GM21390 (cell line): ENCODE measurements at regions not wholly inside any gene's neighbourhood (a gene's known extent, or its start where the extent isn't known, plus 50 kb on each side); places are given as distances from the start of the nearest gene placed in this dataset.

Experiments used
- ATAC-seq: cut with Tn5 transposase; IDR thresholded peaks from one replicate; pipeline ENCODE4 v1.9.1; 2021; ENCODE audit not compliant: unreplicated experiment

DNA sequence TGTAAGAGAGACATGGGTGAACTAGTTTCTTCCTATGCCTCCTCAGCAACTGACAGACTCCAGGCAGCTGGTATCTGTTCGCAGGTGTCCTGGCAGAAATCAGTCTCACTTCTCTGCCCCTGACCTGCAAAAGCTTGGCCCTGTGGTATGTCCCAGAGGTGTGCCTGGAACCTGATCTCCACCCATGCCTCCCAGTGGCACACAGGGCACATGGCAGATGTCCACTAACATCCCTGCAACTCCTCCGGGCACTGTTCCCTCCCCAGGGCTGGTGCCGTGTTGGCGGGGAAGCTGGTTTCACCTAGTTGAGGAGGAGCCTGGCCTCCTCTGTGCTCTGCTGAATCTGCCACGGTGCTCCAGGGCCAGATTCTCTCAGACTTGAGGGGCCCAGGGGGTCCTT lies 123.3 kb upstream of the GGTLC1 start:
- no peak for ATAC-seq

DNA sequence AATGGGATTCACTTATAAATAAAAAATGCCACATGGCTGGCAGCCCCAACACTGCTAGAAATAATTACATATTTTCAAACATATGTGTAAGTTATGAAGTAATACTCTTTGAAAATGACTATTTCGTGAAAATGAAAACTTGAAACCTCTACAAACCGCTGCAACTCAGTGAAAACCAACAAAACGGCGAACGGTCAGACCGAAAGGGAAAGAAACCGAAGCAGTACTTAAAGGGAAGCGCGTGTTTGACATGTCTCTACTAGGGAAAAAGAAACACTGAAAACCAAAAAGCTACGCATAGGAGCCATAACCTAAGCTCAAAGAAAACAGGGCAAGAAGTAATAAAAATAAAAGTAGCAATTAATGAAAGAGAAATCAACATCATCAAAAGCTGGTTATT lies 121.0 kb upstream of the GGTLC1 start:
- ATAC-seq: no peak

DNA sequence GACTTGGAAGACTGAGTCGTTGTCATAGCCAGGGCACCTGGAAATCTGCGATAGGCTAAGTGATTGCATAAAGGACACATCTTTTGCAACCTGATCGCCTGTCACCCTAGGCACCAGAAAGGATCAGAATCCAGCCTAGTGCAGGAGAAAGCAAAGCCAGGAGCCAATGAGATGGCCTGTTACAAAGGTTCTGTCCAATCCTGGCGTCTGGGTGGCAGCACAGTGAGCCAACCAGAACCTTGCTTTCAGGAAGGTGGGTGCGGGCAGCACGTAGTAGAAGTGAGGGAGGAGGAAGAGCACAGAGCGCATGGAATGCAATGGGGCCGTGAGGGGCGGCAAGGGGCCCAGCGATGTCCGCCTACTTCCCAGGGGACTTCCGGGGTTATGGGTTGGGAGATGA lies 120.4 kb upstream of the GGTLC1 start:
- no peak for ATAC-seq

DNA sequence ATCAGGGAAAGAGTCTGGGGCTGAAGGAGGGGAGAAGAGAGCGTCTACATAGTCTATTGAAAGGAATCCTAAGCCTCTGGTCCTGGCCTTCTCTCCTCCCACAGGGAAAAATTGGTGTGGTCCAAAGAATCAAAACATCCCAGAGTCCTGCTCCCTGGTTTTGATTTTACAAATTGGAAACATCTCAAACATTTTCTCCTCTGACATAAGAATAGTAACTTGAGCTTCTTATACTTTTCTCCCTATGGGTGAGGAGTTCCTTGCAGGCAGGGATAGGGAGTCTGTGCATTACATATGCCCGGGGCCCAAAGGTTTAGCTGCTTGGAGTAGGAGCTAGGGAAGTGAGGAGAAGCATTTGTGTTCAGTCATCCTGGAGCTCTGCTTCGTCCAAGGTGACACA lies 120.0 kb upstream of the GGTLC1 start:
- ATAC-seq: no peak

DNA sequence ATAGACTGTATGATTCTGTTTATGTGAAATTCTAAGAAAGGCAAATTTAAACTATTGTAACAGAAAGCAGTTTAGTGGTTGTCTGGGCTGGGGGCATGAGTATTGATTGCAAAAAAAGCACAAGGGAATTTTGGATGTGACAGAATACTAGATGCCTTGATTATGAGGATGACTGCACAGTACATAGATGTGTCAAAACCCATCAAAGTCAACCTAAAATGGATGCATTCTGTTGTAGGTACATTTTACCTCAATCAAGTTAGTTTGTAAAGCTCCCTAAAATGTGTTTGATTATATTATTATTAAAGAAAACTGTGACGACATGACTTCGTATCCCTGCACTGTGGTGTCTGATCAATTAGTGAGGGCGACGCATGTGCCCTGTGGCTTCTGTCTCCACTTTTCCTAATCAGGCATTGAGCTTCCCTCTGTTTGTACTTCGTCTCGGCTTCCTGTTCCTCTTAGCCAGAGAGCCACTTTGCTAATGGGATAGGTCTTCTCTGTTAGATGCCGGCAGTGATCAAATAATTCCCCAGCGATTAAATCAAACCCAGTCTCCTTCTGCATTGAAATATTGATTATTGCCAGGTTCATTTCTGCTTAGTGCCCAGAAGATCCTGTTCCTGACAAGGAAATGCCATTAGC lies 118.3 kb upstream of the GGTLC1 start:
- no peak for ATAC-seq

DNA sequence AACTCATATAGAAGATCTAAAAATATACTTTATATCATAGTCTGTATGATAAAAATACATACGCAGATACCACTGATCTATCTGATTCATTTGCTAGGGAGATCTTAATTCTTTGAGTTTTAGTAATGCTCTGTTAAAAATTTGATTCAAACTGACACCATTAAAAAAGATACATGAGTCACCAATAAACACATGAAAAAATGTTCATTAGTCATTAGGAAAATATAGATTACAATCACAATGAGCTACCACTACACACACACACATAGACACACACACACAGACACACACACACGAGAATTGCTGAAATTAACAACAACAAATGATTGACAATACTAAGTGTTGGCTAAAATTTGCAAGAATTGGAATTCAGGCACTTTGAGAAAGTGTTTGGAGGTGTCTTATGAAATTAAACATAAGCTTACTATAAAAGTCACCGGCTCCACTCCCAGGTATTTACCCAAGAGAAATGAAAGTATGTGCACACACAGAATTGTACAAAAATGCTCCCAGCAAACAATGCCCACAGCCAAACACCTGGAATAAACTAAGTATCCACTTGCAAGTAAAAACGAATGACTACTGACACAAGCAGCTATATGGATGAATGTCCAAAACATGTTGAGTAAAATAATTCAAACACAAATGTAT lies 117.7 kb upstream of the GGTLC1 start:
- no peak for ATAC-seq

DNA sequence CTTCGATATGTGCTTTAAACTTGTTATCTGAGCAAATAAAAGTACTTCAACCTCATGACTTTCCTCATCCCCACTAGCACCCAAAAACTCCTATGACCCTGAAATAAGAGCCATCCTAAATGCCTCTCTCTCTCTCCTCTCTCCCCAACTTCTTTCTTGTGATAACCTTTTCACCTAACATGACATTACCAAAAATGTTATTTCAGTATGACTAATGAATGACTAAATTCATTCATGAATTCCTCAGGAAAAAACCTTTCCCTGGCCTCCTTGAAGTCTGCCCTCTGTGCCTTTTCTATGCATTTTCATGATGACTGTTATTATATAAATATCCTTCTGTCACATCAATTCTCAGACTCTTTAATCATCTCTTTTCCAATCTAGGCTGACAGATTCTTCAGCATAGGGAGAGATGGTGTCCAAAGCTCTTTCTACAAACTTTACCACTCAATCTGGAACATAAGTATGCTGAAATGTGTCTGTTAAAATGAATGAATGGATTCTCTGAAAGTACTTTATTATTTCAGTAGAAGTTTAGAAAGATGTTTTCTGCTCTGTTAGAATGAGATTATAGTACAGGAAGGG lies 114.3 kb upstream of the GGTLC1 start:
- no peak for ATAC-seq

DNA sequence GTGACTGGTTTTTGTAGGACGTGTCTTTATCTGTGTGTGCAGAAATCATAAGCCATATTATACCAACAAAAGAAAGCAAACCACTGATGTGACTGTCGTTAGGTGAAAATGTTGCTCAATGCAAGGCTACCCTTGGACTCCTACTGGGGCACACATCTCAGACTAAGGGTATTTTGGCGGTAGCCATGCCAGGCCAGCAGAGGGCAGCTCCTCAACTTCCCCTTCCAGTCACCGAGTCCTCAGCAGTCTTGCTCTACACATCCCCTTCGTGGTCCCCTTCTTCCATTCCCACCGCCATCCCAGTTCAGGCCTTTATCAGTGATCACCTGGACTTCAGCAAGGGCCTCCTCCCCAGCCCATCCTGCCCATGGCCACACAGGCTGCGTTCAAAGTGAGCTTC lies 113.7 kb upstream of the GGTLC1 start:
- no peak for ATAC-seq

DNA sequence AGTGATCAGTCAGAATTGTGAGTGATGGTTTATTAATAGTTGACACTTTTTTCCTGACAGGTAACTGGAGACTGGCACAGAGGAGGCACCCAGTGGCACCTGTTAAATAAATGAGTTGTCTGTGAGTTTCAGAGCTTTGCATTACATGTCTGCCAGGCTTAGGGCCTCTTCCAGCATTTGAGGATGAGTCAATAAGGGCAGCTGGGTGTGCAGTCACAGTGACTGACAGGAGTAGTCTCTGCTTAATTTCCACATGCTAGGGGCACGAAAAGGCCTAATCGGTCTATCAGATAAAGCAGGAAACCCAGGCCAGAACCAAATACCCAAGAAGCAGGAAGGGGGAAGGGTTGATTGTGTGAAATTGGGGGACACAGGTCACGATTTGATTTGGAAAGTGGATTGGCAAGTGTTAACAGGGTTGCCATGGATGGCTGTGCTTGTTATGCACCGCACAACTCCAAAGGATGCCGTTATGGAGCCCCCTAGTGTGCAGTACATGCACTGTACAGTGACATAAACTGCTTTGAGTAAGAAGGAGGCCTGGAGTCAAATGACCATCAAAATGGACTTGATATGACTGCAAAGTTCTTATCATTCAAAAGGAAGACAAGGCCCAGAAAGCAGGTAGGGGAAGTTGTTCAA lies 111.9 kb upstream of the GGTLC1 start:
- peak; percentile 72 for ATAC-seq

DNA sequence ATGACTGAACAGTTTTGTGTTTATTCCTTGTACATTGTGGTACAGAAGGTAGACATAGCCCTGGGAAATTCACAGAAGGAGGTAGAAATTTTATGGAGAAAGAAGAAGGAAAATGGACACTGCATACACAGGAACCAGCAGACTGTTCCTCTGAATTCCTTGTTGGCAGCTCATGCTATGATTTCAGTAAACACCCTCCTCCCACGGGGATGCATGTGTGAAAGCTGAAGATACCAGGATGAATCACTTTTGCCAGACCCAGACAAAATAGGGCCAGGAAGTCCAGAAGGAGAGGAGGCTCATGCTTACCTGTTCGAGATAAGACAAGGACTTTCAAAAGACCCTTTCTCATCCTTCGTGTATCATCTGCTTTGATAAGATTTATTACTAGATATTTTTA lies 110.3 kb upstream of the GGTLC1 start:
- ATAC-seq: no peak

DNA sequence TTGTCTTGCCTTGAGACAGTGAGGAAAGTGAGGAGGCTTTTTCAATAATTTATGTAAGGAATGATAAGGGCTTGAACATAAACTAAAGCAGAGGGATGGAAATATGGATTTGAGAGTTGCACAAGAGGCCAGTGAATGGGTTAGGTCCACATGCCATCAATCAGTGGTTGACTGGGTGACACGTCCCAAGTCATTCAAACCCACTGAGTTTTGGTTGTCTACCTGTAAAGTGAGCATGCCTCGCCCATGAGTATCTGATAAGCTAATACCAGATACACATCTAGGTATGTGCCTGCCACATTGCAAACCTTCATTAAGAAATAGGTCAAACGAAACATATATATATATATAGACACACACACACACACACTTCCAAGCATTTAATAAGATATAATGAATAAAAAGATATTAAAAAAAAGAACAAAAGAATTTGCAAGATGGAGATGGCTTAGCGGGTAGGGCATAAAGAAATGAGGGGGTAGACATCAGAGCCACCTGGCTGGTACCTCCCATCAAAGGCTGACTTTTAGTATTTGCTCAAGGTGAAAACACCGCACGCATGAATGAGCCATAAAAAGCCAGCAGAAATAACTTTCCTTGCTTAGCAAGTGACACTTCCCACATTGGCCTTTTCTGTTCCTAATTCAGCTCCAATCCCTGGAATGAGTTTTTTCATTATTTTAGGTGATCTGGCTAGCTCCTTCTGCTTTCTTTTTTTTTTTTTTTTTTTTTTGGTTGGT lies 109.1 kb upstream of the GGTLC1 start:
- ATAC-seq: no peak

DNA sequence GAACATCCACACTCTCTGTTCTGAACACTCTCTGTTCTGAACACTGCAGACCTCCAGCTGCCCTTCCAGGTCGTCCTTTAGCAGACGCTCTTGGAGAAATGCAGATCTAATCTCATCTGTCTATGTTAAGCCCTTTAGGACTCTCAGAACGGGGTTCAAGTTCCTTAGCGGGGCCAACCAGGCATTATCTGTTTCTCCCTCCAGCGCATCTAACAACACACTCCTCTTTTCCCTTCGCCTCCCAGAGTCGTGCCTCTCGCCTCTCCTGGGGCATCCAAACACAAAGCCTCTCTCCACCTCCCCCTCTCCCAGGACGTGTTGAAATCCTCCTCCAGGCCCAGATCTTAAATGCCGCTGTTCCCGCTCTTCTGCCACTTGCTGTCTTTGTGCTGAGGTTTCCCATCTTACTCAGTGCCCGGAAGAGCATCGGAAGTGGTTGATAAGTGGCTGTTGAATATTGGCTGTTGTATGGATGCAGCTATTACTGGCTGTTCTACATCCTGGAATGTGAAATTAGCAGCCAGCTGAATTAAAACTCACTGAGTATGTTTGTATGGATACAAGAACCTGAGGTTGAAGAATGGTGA lies 108.4 kb upstream of the GGTLC1 start:
- ATAC-seq: no peak

DNA sequence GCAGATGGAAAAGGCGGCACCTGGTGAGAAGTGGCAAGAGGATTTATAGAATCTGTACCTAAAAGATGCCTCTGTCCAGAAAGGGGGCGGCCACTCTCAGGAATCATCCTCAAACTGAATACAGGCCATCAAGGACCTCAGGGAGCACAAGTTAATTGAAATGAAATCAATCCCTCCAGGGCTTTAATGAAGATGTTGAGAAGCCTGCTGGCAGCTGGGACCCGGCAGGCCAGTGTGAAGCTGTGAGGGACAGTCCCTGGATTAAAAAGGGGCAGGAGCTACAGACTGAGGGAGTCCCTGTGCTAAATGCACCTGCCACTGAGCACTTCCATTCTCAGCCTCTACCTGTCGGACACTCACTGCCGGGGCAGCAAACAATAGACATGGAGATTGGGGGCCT lies 107.7 kb upstream of the GGTLC1 start:
- no peak for ATAC-seq

DNA sequence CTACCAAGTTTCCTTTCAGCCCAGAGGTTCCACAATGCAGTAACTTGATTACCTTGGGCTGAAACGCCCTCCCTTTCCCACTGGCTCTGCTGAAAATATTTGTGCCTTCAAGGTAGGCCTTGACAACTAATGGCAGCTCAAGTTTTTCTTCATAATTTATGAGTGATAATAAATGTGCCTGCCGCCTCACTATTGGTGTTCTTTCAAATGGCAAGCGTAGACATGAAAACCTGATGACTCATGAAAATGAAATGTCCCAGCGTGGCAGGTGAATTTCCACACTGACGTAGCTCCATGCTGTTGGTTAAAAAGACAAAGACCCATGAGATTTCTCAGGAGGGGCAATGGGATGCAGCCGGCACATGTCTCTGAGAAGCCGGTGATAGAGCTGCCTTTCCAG lies 107.2 kb upstream of the GGTLC1 start:
- no peak for ATAC-seq

DNA sequence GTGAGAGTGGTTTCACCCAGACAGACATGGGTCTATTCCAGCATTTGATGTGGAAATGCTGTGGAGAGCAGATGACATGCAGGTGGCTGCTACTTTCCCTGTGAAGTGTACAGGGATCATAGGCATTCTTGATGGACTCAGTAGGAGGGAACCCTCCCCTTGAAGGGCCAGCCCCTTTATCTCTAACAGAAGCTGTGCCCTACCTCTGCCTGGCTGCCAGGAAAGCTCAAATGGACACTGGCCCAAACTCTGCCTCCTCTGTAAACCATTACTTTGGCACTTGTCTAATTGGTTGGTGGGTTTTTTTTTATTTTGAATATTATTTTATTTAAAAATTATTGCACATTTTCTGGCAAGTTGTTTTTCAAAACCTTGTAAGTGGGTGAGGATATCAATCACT lies 106.7 kb upstream of the GGTLC1 start:
- no peak for ATAC-seq

DNA sequence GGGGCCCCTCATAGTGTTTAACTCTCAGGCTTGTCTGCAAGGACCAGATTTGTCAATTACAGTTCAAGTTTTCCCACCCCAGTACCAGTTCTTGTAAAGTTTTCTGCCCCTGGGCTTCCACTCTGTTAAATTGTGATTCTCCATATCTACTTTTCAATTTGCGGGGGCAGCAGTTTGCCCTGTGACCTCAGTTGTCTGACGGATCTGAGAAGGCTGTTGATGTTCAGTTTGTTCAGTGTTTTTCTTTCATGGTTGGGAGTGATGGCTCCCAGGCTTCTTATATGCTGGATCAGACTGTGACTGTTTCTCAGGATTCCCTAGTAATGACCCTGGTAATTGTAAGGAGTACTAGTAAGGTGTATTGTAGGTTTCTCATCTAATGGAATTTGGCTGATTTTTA lies 101.0 kb upstream of the GGTLC1 start:
- ATAC-seq: no peak

DNA sequence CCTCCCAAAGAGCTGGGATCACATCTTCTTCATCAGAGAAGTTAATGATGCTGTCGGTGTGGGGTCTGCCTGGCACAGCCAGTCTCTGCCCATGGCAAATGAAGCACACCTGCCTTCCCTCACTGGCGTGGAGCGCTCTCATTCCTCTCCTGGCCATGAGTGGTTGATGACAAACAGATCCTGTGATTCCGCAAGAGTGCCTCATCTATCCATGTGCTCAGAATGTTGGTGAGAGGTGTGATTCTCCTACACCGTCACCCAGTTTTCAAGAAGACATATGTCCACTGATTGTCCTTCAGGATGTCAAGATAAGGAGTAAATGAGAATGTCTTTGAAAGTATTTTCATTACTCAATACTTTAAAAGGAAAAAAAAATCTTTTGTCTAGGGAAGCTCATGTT lies 97.5 kb upstream of the GGTLC1 start:
- ATAC-seq: no peak

DNA sequence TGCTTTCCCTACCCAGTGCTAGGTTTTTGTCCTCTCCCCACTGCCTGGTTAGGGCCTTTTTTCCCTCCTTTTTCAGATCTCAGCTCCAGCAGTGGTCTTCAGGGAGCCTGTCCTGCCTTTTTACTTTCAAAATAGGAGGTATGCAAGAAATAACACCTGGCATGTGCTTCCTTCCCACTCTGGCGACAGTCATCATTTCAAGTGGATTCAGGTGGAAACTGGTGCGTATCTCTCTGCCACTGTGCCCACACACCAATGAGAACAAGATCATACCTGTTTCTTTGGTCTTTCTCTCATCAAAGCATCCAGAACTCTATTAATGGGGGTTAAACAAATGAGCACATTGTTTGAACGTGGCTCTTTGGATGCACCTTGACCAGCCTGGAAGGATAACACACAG lies 95.7 kb upstream of the GGTLC1 start:
- ATAC-seq: no peak

DNA sequence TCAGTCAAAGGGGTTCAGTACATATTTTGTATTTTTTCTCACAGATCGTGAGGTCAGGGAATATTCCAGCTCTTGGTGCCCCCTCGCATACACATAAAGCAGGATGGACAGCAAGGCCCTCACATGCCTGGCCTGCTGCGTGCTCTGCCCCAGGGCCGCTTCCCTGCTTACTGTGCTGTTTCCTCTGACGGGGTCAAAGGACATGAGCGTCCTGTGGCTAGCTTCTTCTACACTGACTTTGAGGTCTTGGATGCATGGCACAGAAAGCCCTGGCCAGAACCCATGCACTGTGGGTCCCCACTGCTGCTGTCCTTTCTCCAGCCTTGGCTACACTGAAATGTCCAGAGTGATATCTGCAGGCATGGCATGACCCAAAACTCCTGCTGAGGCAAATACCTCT lies 92.5 kb upstream of the GGTLC1 start:
- no peak for ATAC-seq

DNA sequence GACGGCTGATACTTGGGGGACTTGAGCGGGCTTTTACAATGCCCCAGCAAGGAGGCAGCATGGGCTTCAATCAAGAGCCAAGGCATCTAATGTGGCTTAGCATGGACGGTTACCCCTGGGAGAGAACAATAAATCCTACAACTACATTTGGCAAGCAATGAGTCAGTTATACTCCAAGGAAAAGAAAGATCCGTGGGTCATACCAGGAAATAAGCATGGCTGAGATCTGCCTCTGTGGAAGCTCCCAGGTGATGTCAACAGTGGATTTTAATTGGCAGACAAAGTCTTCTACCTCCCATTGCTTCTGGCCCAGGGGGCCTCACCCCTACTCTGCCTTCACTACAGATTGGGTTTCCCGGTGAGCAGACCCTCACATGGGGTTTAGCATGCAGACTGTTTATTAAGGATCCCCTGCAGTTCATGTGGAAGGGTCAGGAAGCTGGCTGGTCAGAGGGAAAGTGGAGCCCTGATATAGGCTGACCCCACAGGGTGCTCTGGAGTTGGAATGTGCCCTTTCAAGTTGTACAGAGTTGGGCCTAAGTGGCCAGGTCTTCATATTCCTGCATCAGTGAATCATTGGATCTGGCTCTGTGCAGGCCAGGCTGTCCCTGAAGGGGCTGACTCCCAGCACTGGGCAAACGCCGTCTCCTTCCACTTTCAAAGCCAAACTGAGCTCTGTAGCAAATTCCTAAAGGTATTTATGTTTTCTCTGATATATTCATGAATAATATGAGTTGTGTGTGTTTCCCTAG lies 91.3 kb upstream of the GGTLC1 start:
- no peak for ATAC-seq

DNA sequence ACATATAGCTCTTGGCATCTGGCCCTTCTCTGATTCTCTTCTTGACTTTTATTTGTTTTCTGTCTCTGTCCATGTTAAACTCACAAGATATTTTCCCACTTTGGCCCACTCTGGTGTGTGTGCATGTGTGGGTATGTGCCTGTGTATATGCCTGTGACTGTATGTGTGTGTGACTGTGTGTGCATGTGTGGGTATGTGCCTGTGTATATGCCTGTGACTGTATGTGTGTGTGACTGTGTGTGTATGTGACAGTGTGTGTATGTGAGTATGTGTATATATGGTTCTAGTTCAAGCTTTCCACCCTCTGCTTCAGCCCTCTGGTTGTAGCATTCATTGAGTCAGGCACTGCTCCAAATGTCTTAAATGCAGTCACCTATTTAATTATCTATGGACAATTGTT lies 88.6 kb upstream of the GGTLC1 start:
- no peak for ATAC-seq
